Endothelial cell of umbilical vein (primary cell): ENCODE measurements at regions not wholly inside any gene's neighbourhood (a gene's known extent, or its start where the extent isn't known, plus 50 kb on each side); places are given as distances from the start of the nearest gene placed in this dataset.

Experiments used
- BruUV-seq: library from RNA; stranded (reverse); fragments of 400-500 nt; replicated peaks from 2 replicates; lab custom pipeline; 2021; lab: Mats Ljungman, UMichigan
- CTCF ChIA-PET: fragments of 300-600, 350-600 bp; sonication (Branson Sonifier 250); formaldehyde crosslinking; loops from one replicate; lab custom pipeline; 2021; ENCODE audit warnings: antibody characterized with exemption, inconsistent platforms; lab: Charles Lee
- POLR2A ChIA-PET: fragments of 300-600, 350-600 bp; sonication (Branson Sonifier 250); formaldehyde crosslinking; loops from one replicate; lab custom pipeline; 2021; ENCODE audit warnings: antibody characterized with exemption, inconsistent platforms; lab: Charles Lee
- DNase-seq: peaks from one replicate; pipeline ENCODE4 v3.0.0-alpha.2; 2011; ENCODE audit warnings: low read depth, low spot score
- FAIRE-seq: peaks from 2 replicates; lab custom pipeline; 2011; peaks lifted over from hg19 to GRCh38; lab: Jason Lieb, UNC
- H2AFZ ChIP-seq: 2 replicates; pipeline ENCODE4 v1.6.0; 2012; ENCODE audit warnings: low read depth, low read length, control low read depth, inconsistent platforms
- H3K27ac ChIP-seq: 2 replicates; pipeline ENCODE4 v1.5.1; 2011; ENCODE audit warnings: low read depth, mild to moderate bottlenecking, control low read depth, low read length, moderate library complexity; ENCODE audit not compliant: insufficient read depth
- H3K27me3 ChIP-seq, 2 experiments: 2 replicates each; pipeline versions ENCODE4 v1.6.0 to v1.6.1; 2011; ENCODE audit warnings: low read length in 2 of 2, mixed read lengths in 1 of 2; ENCODE audit not compliant: control insufficient read depth in 2 of 2, insufficient read depth in 2 of 2
- H3K36me3 ChIP-seq, 2 experiments: 2 replicates in 1 of 2; 3 replicates in 1 of 2; pipeline ENCODE4 v1.5.1; 2011; ENCODE audit warnings: low read length in 2 of 2, mild to moderate bottlenecking in 1 of 2, moderate library complexity in 1 of 2; ENCODE audit not compliant: control insufficient read depth in 2 of 2, insufficient read depth in 2 of 2; ENCODE audit errors: extremely low read depth in 1 of 2
- H3K4me1 ChIP-seq: 3 replicates; pipeline ENCODE4 v1.5.1; 2011; ENCODE audit warnings: mild to moderate bottlenecking, low read length; ENCODE audit not compliant: control insufficient read depth, insufficient read depth; ENCODE audit errors: extremely low read depth
- H3K4me2 ChIP-seq: 2 replicates; pipeline ENCODE4 v1.6.1; 2011; ENCODE audit warnings: low read length, control low read depth, mixed read lengths; ENCODE audit not compliant: insufficient read depth
- H3K4me3 ChIP-seq, 3 experiments: fragments of 200-600 bp in 1 of 3; sonication (generic), shearing (Covaris generic) in 1 of 3; replicated peaks in 1 of 3; 2 replicates each; pipeline ENCODE4 v1.5.1; 2011 to 2016; ENCODE audit warnings: control low read depth in 3 of 3, low read length in 3 of 3, mild to moderate bottlenecking in 2 of 3, inconsistent platforms in 1 of 3, low read depth in 1 of 3, moderate library complexity in 1 of 3; ENCODE audit not compliant: insufficient read depth in 1 of 3
- H3K79me2 ChIP-seq: 2 replicates; pipeline ENCODE4 v1.6.0; 2012; ENCODE audit warnings: low read length, inconsistent platforms; ENCODE audit not compliant: control insufficient read depth, insufficient read depth
- H3K9ac ChIP-seq: replicated peaks from 2 replicates; pipeline ENCODE3; 2011; ENCODE audit warnings: low read length, control low read depth; ENCODE audit not compliant: insufficient read depth; ENCODE audit errors: extremely low read depth
- H3K9me1 ChIP-seq: replicated peaks from 3 replicates; pipeline ENCODE4 v1.6.0; 2011; ENCODE audit warnings: mild to moderate bottlenecking, low read length; ENCODE audit not compliant: control insufficient read depth, insufficient read depth; ENCODE audit errors: extremely low read depth
- H3K9me3 ChIP-seq: replicated peaks from 2 replicates; pipeline ENCODE4 v1.5.1; 2012; ENCODE audit warnings: low read length, inconsistent platforms; ENCODE audit not compliant: control insufficient read depth, insufficient read depth
- H4K20me1 ChIP-seq: replicated peaks from 2 replicates; pipeline ENCODE3; 2011; ENCODE audit warnings: mild to moderate bottlenecking, low read length; ENCODE audit not compliant: control insufficient read depth, insufficient read depth; ENCODE audit errors: extremely low read depth
- CTCF ChIP-seq, 2 donors: IDR thresholded peaks; 1 replicate in 1 of 2; 2 replicates in 1 of 2; pipeline ENCODE4 v1.5.1; 2011; ENCODE audit warnings: low read length in 2 of 2, mild to moderate bottlenecking in 2 of 2, moderate library complexity in 2 of 2, control low read depth in 1 of 2, inconsistent platforms in 1 of 2, low read depth in 1 of 2; ENCODE audit not compliant: insufficient read depth in 1 of 2; ENCODE audit errors: extremely low read depth in 1 of 2
- EZH2 ChIP-seq: IDR thresholded peaks from 2 replicates; pipeline ENCODE4 v1.6.1; 2012; ENCODE audit warnings: borderline replicate concordance, low read depth, mild to moderate bottlenecking, moderate library complexity, low read length, inconsistent platforms; ENCODE audit not compliant: severe bottlenecking
- FOS ChIP-seq: IDR thresholded peaks from 2 replicates; pipeline ENCODE4 v1.6.1; 2011; ENCODE audit warnings: mild to moderate bottlenecking, low read length, moderate library complexity, borderline replicate concordance; ENCODE audit not compliant: insufficient read depth
- GATA2 ChIP-seq: IDR thresholded peaks from 2 replicates; pipeline ENCODE4 v1.7.0; 2011; ENCODE audit warnings: low read depth, mild to moderate bottlenecking, moderate library complexity, mixed read lengths, low read length; ENCODE audit not compliant: insufficient read length, insufficient read depth
- JUN ChIP-seq: IDR thresholded peaks from 2 replicates; pipeline ENCODE4 v1.6.1; 2011; ENCODE audit warnings: borderline replicate concordance, low read depth; ENCODE audit not compliant: insufficient read length, insufficient read depth
- MAX ChIP-seq: IDR thresholded peaks from 2 replicates; pipeline ENCODE4 v1.6.1; 2011; ENCODE audit not compliant: insufficient read depth, insufficient read length
- MYC ChIP-seq: IDR thresholded peaks from one replicate; pipeline ENCODE4 v1.6.1; 2011; ENCODE audit warnings: mild to moderate bottlenecking, low read depth, low read length
- POLR2A ChIP-seq: IDR thresholded peaks from 2 replicates; pipeline ENCODE4 v1.6.1; 2012; ENCODE audit warnings: low read depth, mild to moderate bottlenecking, control low read depth, low read length
- POLR2AphosphoS5 ChIP-seq: IDR thresholded peaks from 2 replicates; pipeline ENCODE4 v1.6.1; 2012; ENCODE audit warnings: low read depth, mild to moderate bottlenecking, control low read depth, low read length, moderate library complexity; ENCODE audit not compliant: insufficient read depth
- dilution Hi-C: fragments of 300-500 bp; cut with MboI; formaldehyde crosslinking; loops from one replicate; pipeline ENCODE4 v1.15.0; 2019; ENCODE audit warnings: low sequenced_read_pairs; ENCODE audit not compliant: extremely low pct_ligation_motif_present
- intact Hi-C: fragments of 100-400 bp; cut with micrococcal nuclease; formaldehyde crosslinking; loops from one replicate; pipeline ENCODE4 v1.10.0; 2022

- no TSS peak for BruUV-seq
- no peak overlapping the region for H3K27ac ChIP-seq
- ChIA-PET CTCF (no interaction called here), POLR2A (no interaction called here)
- H3K9ac ChIP-seq, result no peak overlapping the region
- H3K79me2 ChIP-seq, result no peaks in the 10 kb centered on the region
- no peak overlapping the region for H2AFZ ChIP-seq
- H3K4me2 ChIP-seq, result no peak overlapping the region
- no peak for TF ChIP-seq CTCF (IDR thresholded peaks at IDR 0.05; ENCODE audit: extremely low read depth in 1 of 2, insufficient read depth in 1 of 2, low read depth in 1 of 2, low read length in 2 of 2)
- no peak for TF ChIP-seq FOS
- TF ChIP-seq POLR2A, result no peak
- no peak for TF ChIP-seq EZH2
- TF ChIP-seq GATA2, result no peak
- no peaks in the 10 kb centered on the region for H3K9me3 ChIP-seq
- H3K9me1 ChIP-seq, result no peaks in the 10 kb centered on the region
- DNase-seq, result no peak
- H4K20me1 ChIP-seq, result no peaks in the 10 kb centered on the region
- dilution Hi-C loops (no loop called here), intact Hi-C loops (no loop called here)
- H3K4me1 ChIP-seq, result no peaks in the 10 kb centered on the region
- H3K27me3 ChIP-seq, result no peaks in the 10 kb centered on the region
- no peak overlapping the region for H3K4me3 ChIP-seq
- no peak for FAIRE-seq
- no peaks in the 10 kb centered on the region for H3K36me3 ChIP-seq
Measured at GRCh38 chr4:181684310-181684709, 558.9 kb upstream of the TENM3 start.

GRCh38 chr4:181685461-181685860 is 557.7 kb upstream of the TENM3 start:
- Histone ChIP-seq H3K9me1 (no peaks in the 10 kb centered on the region), H3K36me3 (no peaks in the 10 kb centered on the region), H3K27ac (no peak overlapping the region), H3K27me3 (no peaks in the 10 kb centered on the region), H3K4me1 (no peaks in the 10 kb centered on the region), H3K4me2 (no peak overlapping the region), H2AFZ (no peak overlapping the region), H3K9ac (no peak overlapping the region), H3K9me3 (no peaks in the 10 kb centered on the region), H4K20me1 (no peaks in the 10 kb centered on the region), H3K79me2 (no peaks in the 10 kb centered on the region), H3K4me3 (no peak overlapping the region)
- BruUV-seq, result no TSS peak
- dilution Hi-C loops (no loop called here), intact Hi-C loops (no loop called here)
- FAIRE-seq, result no peak
- TF ChIP-seq GATA2, result no peak
- TF ChIP-seq CTCF (IDR thresholded peaks at IDR 0.05; ENCODE audit: extremely low read depth in 1 of 2, insufficient read depth in 1 of 2, low read depth in 1 of 2, low read length in 2 of 2), result no peak
- no peak for TF ChIP-seq MAX
- TF ChIP-seq JUN, result no peak
- no peak for TF ChIP-seq FOS
- TF ChIP-seq EZH2, result no peak
- TF ChIP-seq POLR2AphosphoS5, result no peak
- no peak for TF ChIP-seq MYC
- TF ChIP-seq POLR2A, result no peak
- ChIA-PET POLR2A (no interaction called here), CTCF (no interaction called here)
- no peak for DNase-seq
